ENCODE measurements at regions not wholly inside any gene's neighbourhood (a gene's known extent, or its start where the extent isn't known, plus 50 kb on each side); places are given as distances from the start of the nearest gene placed in this dataset.

DNA sequence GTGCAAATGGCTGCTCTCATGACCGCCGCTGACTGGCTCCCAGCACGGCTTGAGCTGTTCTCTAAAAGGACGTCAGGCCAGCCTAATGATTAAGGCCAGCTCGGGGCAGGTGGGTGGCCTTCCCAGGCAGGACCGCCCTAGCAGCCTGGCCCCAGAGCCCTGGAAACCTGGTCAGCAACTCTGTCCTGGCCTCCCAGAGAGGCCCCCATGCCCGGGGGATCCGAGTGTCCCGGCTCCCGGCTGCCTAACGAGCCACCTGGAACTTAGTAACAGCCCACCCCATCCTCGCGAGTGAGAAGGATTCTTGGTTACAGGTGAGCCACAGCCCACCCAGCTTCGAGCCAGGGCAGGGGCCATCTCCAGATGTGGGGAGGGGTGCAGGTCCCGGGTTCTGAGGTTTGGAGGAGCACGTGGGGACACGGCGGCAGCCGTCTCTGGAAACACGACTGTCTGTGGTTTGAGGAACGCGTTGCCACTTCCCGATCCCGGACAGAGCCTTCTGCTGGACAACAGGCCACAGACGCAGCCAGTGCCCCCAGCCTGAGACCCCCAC, 73.8 kb upstream of the FBRSL1 start:
- peaks cover 37% of the 10 kb centered on the region for H3K27me3 ChIP-seq
- no peak overlapping the region for H3K4me3 ChIP-seq
- no peaks in the 10 kb centered on the region for H4K20me1 ChIP-seq (ENCODE audit: insufficient read depth, poor library complexity, severe bottlenecking)
- no peaks in the 10 kb centered on the region for H3K79me2 ChIP-seq
- no peaks in the 10 kb centered on the region for H3K36me3 ChIP-seq (replicated peaks; ENCODE audit: insufficient read depth, low read depth)
- no peak overlapping the region for H3K27ac ChIP-seq
- 93% methylated on average over 24 of the region's 25 CpGs for WGBS (ENCODE audit: low lambda C conversion rate, missing lambda C conversion rate)
- H3K9me2 ChIP-seq (replicated peaks; ENCODE audit: insufficient read depth): no peaks in the 10 kb centered on the region
- no peak for DNase-seq (ENCODE audit: low spot score)
- no peak overlapping the region for H2AFZ ChIP-seq
- H3K4me1 ChIP-seq (ENCODE audit: insufficient read depth): peaks cover 5% of the 10 kb centered on the region
- no peaks in the 10 kb centered on the region for H3K9me3 ChIP-seq (ENCODE audit: low read depth)
- TF ChIP-seq EZH2 (IDR thresholded peaks at IDR 0.05; ENCODE audit: borderline replicate concordance) (no peak), EZH2phosphoT487 (IDR thresholded peaks at IDR 0.05; ENCODE audit: low read depth, severe bottlenecking, unreplicated experiment) (no peak)
- TF ChIP-seq, protein P1, sequence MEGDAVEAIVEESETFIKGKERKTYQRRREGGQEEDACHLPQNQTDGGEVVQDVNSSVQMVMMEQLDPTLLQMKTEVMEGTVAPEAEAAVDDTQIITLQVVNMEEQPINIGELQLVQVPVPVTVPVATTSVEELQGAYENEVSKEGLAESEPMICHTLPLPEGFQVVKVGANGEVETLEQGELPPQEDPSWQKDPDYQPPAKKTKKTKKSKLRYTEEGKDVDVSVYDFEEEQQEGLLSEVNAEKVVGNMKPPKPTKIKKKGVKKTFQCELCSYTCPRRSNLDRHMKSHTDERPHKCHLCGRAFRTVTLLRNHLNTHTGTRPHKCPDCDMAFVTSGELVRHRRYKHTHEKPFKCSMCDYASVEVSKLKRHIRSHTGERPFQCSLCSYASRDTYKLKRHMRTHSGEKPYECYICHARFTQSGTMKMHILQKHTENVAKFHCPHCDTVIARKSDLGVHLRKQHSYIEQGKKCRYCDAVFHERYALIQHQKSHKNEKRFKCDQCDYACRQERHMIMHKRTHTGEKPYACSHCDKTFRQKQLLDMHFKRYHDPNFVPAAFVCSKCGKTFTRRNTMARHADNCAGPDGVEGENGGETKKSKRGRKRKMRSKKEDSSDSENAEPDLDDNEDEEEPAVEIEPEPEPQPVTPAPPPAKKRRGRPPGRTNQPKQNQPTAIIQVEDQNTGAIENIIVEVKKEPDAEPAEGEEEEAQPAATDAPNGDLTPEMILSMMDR (IDR thresholded peaks at IDR 0.05; ENCODE audit: poor library complexity): no peak
- no peak overlapping the region for H3K4me2 ChIP-seq

DNA sequence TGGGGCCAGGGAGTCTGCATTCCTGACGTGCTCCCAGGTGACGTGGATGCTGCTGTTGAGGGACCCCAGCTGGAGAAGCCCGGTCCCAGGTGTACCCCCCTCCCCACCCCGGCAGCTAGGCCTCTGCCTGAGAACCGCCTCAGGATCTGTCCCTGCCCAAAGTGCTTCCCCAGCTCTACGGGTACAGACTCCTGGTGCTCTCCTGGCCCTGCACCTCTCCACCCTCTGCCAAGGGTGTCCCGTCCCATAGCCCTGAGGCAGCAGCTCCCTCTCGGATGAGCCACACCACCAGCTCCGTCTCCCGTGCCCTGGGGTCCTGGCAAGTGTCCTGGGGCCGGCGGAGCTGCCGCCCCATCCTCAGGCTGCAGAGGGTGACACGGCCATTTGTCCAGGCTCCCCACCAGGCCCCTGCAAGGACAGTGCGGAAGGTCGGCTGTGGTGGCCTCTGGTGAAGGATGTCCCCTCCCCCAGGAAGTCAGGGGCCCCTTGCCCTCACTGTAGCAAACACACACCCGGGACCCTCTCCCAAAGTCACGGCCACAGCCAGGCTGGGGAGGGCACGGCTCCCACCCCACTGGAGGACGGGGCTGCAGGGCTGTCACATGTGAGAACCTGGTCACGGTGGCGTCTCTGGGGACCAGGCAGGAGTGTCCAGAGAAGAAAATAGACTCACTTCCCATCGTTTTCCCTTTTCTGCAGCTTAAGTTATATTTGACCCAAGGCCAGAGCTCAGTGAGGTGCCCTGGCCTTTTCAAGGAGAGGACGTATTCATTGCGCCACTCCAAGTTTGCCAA, 74.4 kb upstream of the FBRSL1 start:
- TF ChIP-seq, protein P1 (IDR thresholded peaks at IDR 0.05; ENCODE audit: poor library complexity): no peak
- TF ChIP-seq EZH2 (IDR thresholded peaks at IDR 0.05; ENCODE audit: borderline replicate concordance) (no peak), EZH2phosphoT487 (IDR thresholded peaks at IDR 0.05; ENCODE audit: low read depth, severe bottlenecking, unreplicated experiment) (no peak)
- H3K4me1 ChIP-seq (ENCODE audit: insufficient read depth): peaks cover 5% of the 10 kb centered on the region
- WGBS (ENCODE audit: low lambda C conversion rate, missing lambda C conversion rate): 90% methylated on average over 23 of the region's 25 CpGs

DNA sequence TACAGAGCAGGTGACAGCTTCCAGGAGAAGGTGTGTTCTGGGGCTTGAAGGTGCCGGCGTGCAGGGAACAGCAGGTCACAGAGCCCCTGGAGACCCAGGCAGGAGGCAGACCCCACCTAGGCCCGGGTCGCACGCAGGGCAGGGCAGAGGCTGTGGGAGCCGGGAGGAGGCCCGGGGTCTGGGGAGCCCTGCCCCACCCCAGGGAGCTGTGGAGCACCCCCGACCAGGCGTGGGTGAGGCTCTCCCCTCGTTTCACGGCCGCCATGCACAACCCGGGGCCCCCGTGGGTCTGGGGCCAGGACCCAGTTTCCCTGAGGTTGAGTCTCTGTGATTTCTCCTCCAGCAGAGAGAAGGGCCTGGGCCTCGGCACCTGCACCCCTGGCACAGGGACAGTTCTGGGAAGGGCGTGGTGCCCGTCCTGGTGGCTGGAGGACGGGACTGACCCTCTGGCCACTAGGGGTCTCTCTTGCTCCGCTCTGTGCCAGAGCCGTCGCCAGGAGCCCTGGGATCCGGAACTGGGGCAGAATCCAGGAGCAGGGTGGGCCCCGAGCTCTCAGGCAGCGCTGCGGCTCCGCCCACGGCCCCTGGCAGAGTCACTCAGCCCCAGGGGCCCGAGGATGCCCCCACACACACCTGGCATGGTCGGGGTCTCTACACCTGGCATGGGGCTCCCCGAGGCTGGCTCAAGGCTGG, 75.2 kb upstream of the FBRSL1 start:
- DNase-seq (ENCODE audit: low spot score): peak; percentile 92
- Histone ChIP-seq H3K27ac (no peak overlapping the region), H2AFZ (no peak overlapping the region), H3K4me3 (no peak overlapping the region), H4K20me1 (ENCODE audit: insufficient read depth, poor library complexity, severe bottlenecking) (no peaks in the 10 kb centered on the region), H3K9me2 (replicated peaks; ENCODE audit: insufficient read depth) (no peaks in the 10 kb centered on the region), H3K4me2 (peak overlapping the region; percentile 63), H3K27me3 (peaks cover 24% of the 10 kb centered on the region), H3K4me1 (ENCODE audit: insufficient read depth) (peaks cover 5% of the 10 kb centered on the region), H3K36me3 (replicated peaks; ENCODE audit: insufficient read depth, low read depth) (no peaks in the 10 kb centered on the region), H3K9me3 (ENCODE audit: low read depth) (no peaks in the 10 kb centered on the region), H3K79me2 (no peaks in the 10 kb centered on the region)
- no peak for TF ChIP-seq EZH2 (IDR thresholded peaks at IDR 0.05; ENCODE audit: borderline replicate concordance)
- TF ChIP-seq, protein P1 (IDR thresholded peaks at IDR 0.05; ENCODE audit: poor library complexity): peak; percentile 93
- TF ChIP-seq EZH2phosphoT487 (IDR thresholded peaks at IDR 0.05; ENCODE audit: low read depth, severe bottlenecking, unreplicated experiment): no peak
- 28% methylated on average over 28 of the region's 30 CpGs for WGBS (ENCODE audit: low lambda C conversion rate, missing lambda C conversion rate)

More for the DNA sequence above, 74.4 kb upstream of the FBRSL1 start:
- H3K27me3 ChIP-seq: peaks cover 32% of the 10 kb centered on the region
- peak overlapping the region; percentile 63 for H3K4me2 ChIP-seq
- no peak overlapping the region for H3K4me3 ChIP-seq
- no peaks in the 10 kb centered on the region for H3K9me2 ChIP-seq (replicated peaks; ENCODE audit: insufficient read depth)
- H3K79me2 ChIP-seq: no peaks in the 10 kb centered on the region
- no peaks in the 10 kb centered on the region for H3K36me3 ChIP-seq (replicated peaks; ENCODE audit: insufficient read depth, low read depth)
- no peaks in the 10 kb centered on the region for H4K20me1 ChIP-seq (ENCODE audit: insufficient read depth, poor library complexity, severe bottlenecking)
- H2AFZ ChIP-seq: no peak overlapping the region
- H3K9me3 ChIP-seq (ENCODE audit: low read depth): no peaks in the 10 kb centered on the region
- no peak for DNase-seq (ENCODE audit: low spot score)
- no peak overlapping the region for H3K27ac ChIP-seq

Measured in hepatocyte (in vitro differentiated cells).